HUES64 (cell line): ENCODE measurements at regions not wholly inside any gene's neighbourhood (a gene's known extent, or its start where the extent isn't known, plus 50 kb on each side); places are given as distances from the start of the nearest gene placed in this dataset.

ENCODE experiments used
- H3K27ac ChIP-seq: 2 replicates; pipeline ENCODE4 v1.7.0; 2013; ENCODE audit warnings: low read depth, low read length, inconsistent platforms
- H3K27me3 ChIP-seq: 2 replicates; pipeline ENCODE4 v1.6.1; 2013; ENCODE audit warnings: mild to moderate bottlenecking, low read length; ENCODE audit not compliant: insufficient read depth
- H3K36me3 ChIP-seq: 2 replicates; pipeline ENCODE4 v1.6.1; 2013; ENCODE audit warnings: mild to moderate bottlenecking, low read length; ENCODE audit not compliant: insufficient read depth
- H3K4me1 ChIP-seq: 2 replicates; pipeline ENCODE4 v1.6.1; 2013; ENCODE audit warnings: mild to moderate bottlenecking, low read length, moderate library complexity; ENCODE audit not compliant: insufficient read depth
- H3K4me3 ChIP-seq: 2 replicates; pipeline ENCODE4 v1.5.1; 2013; ENCODE audit warnings: mild to moderate bottlenecking, low read length, moderate library complexity
- H3K9ac ChIP-seq: 2 replicates; pipeline ENCODE4 v1.6.1; 2013; ENCODE audit warnings: mild to moderate bottlenecking, low read depth, low read length
- H3K9me3 ChIP-seq: 2 replicates; pipeline ENCODE4 v1.6.1; 2013; ENCODE audit warnings: low read depth, low read length; ENCODE audit not compliant: insufficient read depth
- WGBS: fragments of 150-250, 120-280 bp; methylation state at CpG from one replicate; pipeline ENCODE4 v1.1.7; 2013; ENCODE audit warnings: missing lambda C conversion rate; 5-methylcytosine and 5-hydroxymethylcytosine counted together

GRCh38 chr5:88556406-88556805 lies 287.8 kb upstream of the TMEM161B start:
- no peak overlapping the region for H3K4me3 ChIP-seq
- no peaks in the 10 kb centered on the region for H3K27me3 ChIP-seq
- H3K36me3 ChIP-seq, result no peaks in the 10 kb centered on the region
- H3K4me1 ChIP-seq, result peaks cover 32% of the 10 kb centered on the region
- H3K27ac ChIP-seq, result no peak overlapping the region
- no peaks in the 10 kb centered on the region for H3K9me3 ChIP-seq
- no peak overlapping the region for H3K9ac ChIP-seq
- 37% methylated on average over 4 of the region's 4 CpGs for WGBS

DNA sequence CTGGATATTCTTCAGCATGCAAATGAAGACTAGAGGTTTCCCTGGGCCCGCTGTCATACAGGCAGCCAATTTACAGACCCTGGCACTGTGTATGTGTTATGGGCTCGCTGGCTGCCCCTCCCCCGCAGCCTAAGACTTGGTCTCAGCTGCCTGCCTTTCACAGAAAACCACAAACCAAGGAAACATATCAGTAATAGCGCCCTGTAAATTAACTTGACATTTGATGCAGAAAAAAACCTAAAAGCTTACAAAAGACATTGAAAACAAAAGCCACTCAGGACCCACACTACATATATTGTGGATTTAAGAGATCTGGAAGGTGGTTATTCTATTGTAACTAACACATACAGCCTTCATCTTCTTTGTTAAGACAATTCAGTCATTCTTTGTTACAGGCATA lies 287.0 kb upstream of the TMEM161B start:
- H3K4me3 ChIP-seq, result no peak overlapping the region
- no peak overlapping the region for H3K9ac ChIP-seq
- no peaks in the 10 kb centered on the region for H3K9me3 ChIP-seq
- no peak overlapping the region for H3K27ac ChIP-seq
- peaks cover 32% of the 10 kb centered on the region for H3K4me1 ChIP-seq
- WGBS, result 24% methylated on average over 4 of the region's 4 CpGs
- no peaks in the 10 kb centered on the region for H3K27me3 ChIP-seq
- no peaks in the 10 kb centered on the region for H3K36me3 ChIP-seq

DNA sequence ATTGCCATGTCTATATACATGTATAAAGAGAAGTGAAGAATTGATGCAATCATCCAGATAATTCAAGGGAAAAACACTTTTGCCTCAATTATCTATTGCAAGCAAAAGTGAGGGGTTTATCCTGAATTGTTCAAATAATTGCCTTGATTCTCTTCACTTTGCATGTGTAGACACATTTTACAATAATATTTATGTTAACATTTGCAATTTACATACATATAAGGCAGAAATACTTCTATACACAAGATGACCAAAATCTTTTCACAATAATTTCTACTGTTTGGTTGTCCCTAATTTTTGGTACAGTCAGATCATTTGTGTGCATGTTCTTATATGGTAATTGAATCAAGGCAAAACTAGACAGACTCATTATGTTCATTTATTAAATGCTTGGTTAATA lies 285.3 kb upstream of the TMEM161B start:
- Histone ChIP-seq H3K4me3 (no peak overlapping the region), H3K27me3 (no peaks in the 10 kb centered on the region), H3K36me3 (no peaks in the 10 kb centered on the region), H3K9ac (no peak overlapping the region), H3K27ac (no peak overlapping the region), H3K4me1 (peaks cover 32% of the 10 kb centered on the region), H3K9me3 (no peaks in the 10 kb centered on the region)

GRCh38 chr5:88553136-88553875 lies 284.7 kb upstream of the TMEM161B start:
- 96% methylated on average over 4 of the region's 5 CpGs for WGBS
- Histone ChIP-seq H3K9ac (no peak overlapping the region), H3K9me3 (no peaks in the 10 kb centered on the region), H3K4me3 (no peak overlapping the region), H3K27ac (no peak overlapping the region), H3K27me3 (no peaks in the 10 kb centered on the region), H3K4me1 (peaks cover 27% of the 10 kb centered on the region), H3K36me3 (no peaks in the 10 kb centered on the region)

- WGBS, result 100% methylated on average over 1 of the region's 4 CpGs
- Histone ChIP-seq H3K9ac (no peak overlapping the region), H3K27me3 (no peaks in the 10 kb centered on the region), H3K4me1 (peaks cover 26% of the 10 kb centered on the region), H3K36me3 (no peaks in the 10 kb centered on the region), H3K27ac (no peak overlapping the region), H3K9me3 (no peaks in the 10 kb centered on the region), H3K4me3 (no peak overlapping the region)
These were observed 283.8 kb upstream of the TMEM161B start for GRCh38 chr5:88552426-88552825.

GRCh38 chr5:88551724-88552345 lies 283.2 kb upstream of the TMEM161B start:
- no peak overlapping the region for H3K4me3 ChIP-seq
- WGBS, result 60% methylated on average over 10 of the region's 10 CpGs
- no peaks in the 10 kb centered on the region for H3K9me3 ChIP-seq
- H3K36me3 ChIP-seq, result no peaks in the 10 kb centered on the region
- H3K27ac ChIP-seq, result no peak overlapping the region
- no peaks in the 10 kb centered on the region for H3K27me3 ChIP-seq
- peaks cover 25% of the 10 kb centered on the region for H3K4me1 ChIP-seq
- no peak overlapping the region for H3K9ac ChIP-seq

- Histone ChIP-seq H3K27me3 (no peaks in the 10 kb centered on the region), H3K4me1 (peaks cover 14% of the 10 kb centered on the region), H3K27ac (no peak overlapping the region), H3K4me3 (no peak overlapping the region), H3K9ac (no peak overlapping the region), H3K9me3 (no peaks in the 10 kb centered on the region), H3K36me3 (no peaks in the 10 kb centered on the region)
These were observed 282.1 kb upstream of the TMEM161B start for GRCh38 chr5:88550736-88551135.

DNA sequence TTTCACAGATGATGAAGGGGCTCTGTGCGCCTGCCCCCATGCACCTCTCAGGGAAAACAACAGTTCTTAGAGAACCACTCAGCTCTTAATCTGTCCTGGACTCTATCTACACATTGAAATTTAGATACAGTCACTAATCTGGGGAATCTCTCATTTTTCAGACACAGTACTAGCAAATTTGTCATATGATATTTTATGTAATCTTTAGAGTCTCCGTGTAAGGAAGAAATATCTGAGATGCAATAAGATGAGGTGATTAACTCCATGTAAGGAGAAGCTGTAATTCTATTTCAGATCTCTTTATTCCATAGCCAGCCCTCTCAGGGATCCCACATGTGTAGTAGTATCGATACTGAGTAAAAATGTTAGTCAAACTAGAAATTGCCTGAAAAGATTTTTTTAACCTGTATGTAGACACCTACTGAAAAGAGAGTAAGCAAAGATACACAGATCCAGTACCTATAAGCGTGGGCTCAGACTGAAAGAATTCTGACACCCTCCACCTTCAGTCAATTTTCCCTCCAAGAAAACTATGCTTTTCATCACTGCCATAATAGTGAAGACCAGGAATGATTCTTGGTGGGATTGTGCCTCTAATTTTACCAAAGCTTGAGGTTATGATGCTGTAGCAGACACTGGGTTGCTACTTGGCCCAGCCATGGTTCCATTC lies 279.6 kb upstream of the TMEM161B start:
- no peaks in the 10 kb centered on the region for H3K36me3 ChIP-seq
- H3K9me3 ChIP-seq, result no peaks in the 10 kb centered on the region
- no peak overlapping the region for H3K27ac ChIP-seq
- H3K4me3 ChIP-seq, result no peak overlapping the region
- H3K27me3 ChIP-seq, result no peaks in the 10 kb centered on the region
- peaks cover 10% of the 10 kb centered on the region for H3K4me1 ChIP-seq
- WGBS, result 84% methylated on average over 2 of the region's 4 CpGs
- H3K9ac ChIP-seq, result no peak overlapping the region

DNA sequence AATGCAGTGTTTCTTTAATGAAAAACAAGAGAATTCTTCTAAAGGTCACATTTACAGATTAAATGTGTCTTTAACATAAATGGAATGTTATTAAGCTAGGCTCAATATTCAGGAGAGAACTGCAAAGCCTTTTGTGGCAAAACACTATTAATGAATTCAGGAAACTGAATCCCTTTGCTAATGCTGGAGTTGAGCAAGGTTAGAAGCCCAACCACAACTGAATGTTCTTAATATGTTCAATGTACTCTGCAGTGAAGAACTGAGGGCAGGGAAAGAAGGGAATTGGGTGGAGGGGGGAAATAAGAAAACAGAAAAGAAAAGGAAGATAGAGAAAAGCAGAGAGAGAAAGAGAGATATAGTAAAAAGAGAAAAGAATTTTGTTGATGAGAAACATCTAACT lies 276.7 kb upstream of the TMEM161B start:
- Histone ChIP-seq H3K27ac (no peak overlapping the region), H3K4me3 (no peak overlapping the region), H3K27me3 (no peaks in the 10 kb centered on the region), H3K36me3 (no peaks in the 10 kb centered on the region), H3K9me3 (no peaks in the 10 kb centered on the region), H3K4me1 (peaks cover 3% of the 10 kb centered on the region; the same call in 1 of the 2 replicates), H3K9ac (no peak overlapping the region)

GRCh38 chr5:88544671-88545070 lies 276.0 kb upstream of the TMEM161B start:
- Histone ChIP-seq H3K9ac (no peak overlapping the region), H3K27ac (no peak overlapping the region), H3K36me3 (no peaks in the 10 kb centered on the region), H3K4me1 (peaks cover 10% of the 10 kb centered on the region), H3K9me3 (no peaks in the 10 kb centered on the region), H3K4me3 (no peak overlapping the region), H3K27me3 (no peaks in the 10 kb centered on the region)
- WGBS, result 98% methylated on average over 3 of the region's 3 CpGs

GRCh38 chr5:88544136-88544645 lies 275.5 kb upstream of the TMEM161B start:
- 93% methylated on average over 6 of the region's 6 CpGs for WGBS
- Histone ChIP-seq H3K27ac (no peak overlapping the region), H3K9me3 (no peaks in the 10 kb centered on the region), H3K9ac (no peak overlapping the region), H3K27me3 (no peaks in the 10 kb centered on the region), H3K4me3 (no peak overlapping the region), H3K4me1 (peaks cover 15% of the 10 kb centered on the region), H3K36me3 (no peaks in the 10 kb centered on the region)
